Neural cell (in vitro differentiated cells): ENCODE measurements at regions not wholly inside any gene's neighbourhood (a gene's known extent, or its start where the extent isn't known, plus 50 kb on each side); places are given as distances from the start of the nearest gene placed in this dataset.

Experiments
- CTCF ChIP-seq: fragments of 450-650 bp; IDR thresholded peaks from 2 replicates; pipeline ENCODE4 v1.5.1; 2014; ENCODE audit warnings: antibody characterized with exemption, mild to moderate bottlenecking, moderate library complexity; ENCODE audit not compliant: poor library complexity, severe bottlenecking
- EP300 ChIP-seq: fragments of 450-650 bp; conservative IDR thresholded peaks from 2 replicates; pipeline ENCODE4 v1.6.1; 2014; ENCODE audit warnings: antibody characterized with exemption, mild to moderate bottlenecking, moderate library complexity; ENCODE audit not compliant: poor library complexity, severe bottlenecking
- EZH2 ChIP-seq: fragments of 200-600, 300-800 bp; shearing (Covaris generic), sonication (generic); IDR thresholded peaks from 2 replicates; pipeline ENCODE4 v1.6.1; 2014; ENCODE audit warnings: antibody characterized with exemption, low read length, borderline replicate concordance, mild to moderate bottlenecking; ENCODE audit not compliant: insufficient read depth, poor library complexity, severe bottlenecking
- MXI1 ChIP-seq: fragments of 450-650 bp; conservative IDR thresholded peaks from 2 replicates; pipeline ENCODE4 v1.6.1; 2014; ENCODE audit warnings: antibody characterized with exemption, mild to moderate bottlenecking; ENCODE audit not compliant: poor library complexity, severe bottlenecking
- POLR2AphosphoS5 ChIP-seq: IDR thresholded peaks from 2 replicates; pipeline ENCODE4 v1.6.1; 2012
- RAD21 ChIP-seq: fragments of 450-650 bp; conservative IDR thresholded peaks from 2 replicates; pipeline ENCODE4 v1.6.1; 2014; ENCODE audit warnings: antibody characterized with exemption, mild to moderate bottlenecking, moderate library complexity
- SMC3 ChIP-seq: fragments of 450-650 bp; conservative IDR thresholded peaks from 2 replicates; pipeline ENCODE4 v1.6.1; 2014; ENCODE audit warnings: antibody characterized with exemption, mild to moderate bottlenecking, moderate library complexity; ENCODE audit not compliant: poor library complexity
- TAF1 ChIP-seq: IDR thresholded peaks from 2 replicates; pipeline ENCODE4 v1.6.1; 2012; ENCODE audit warnings: low read depth

GRCh38 chr20:60171738-60172137 lies 213.5 kb downstream of the CDH26 start:
- TF ChIP-seq POLR2AphosphoS5 (no peak), CTCF (no peak), MXI1 (no peak), RAD21 (no peak), TAF1 (no peak), EP300 (no peak), EZH2 (no peak), SMC3 (no peak)
